NCI-H524 treated with DMSO at 0.1 percent for 48 hours (cell line): ENCODE measurements at regions not wholly inside any gene's neighbourhood (a gene's known extent, or its start where the extent isn't known, plus 50 kb on each side); places are given as distances from the start of the nearest gene placed in this dataset.
"Not testable (repeated sequence)": the region's sequence is repeated elsewhere in the genome, so short reads cannot be mapped to it uniquely, and the experiment has no call there.

Source experiments
- DNase-seq: peaks from one replicate; lab custom pipeline; 2025; lab: John Stamatoyannopoulos, UW

- no peak for DNase-seq
Observed at GRCh38 chr11:41713030-41713429, 253.6 kb upstream of the LRRC4C start.

GRCh38 chr11:41714101-41714500 lies 254.6 kb upstream of the LRRC4C start:
- DNase-seq, result no peak

GRCh38 chr11:41716862-41717261 lies 257.4 kb upstream of the LRRC4C start:
- DNase-seq, result no peak

DNA sequence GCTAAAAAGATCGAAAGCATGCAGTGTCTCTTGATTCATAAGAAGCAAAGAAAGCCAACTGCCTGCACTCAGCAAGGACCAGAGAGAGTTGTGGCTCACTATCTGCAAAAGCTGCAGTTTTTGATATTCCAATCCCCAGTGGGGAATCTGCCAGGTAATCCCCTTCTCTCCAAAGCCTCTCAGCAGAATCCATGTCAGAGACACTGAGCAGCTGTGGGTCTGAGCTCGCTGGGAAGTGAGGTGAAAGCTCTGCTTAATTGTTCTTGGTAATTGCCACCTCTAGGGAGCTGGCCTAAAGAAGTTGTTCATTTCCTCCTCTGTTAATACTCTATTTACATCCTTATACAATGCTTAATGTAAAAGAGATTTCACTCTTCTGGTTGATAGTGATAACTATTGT lies 261.3 kb upstream of the LRRC4C start:
- DNase-seq, result no peak

- not testable (repeated sequence) for DNase-seq
Observed at GRCh38 chr11:41728161-41728560, 268.7 kb upstream of the LRRC4C start.

DNA sequence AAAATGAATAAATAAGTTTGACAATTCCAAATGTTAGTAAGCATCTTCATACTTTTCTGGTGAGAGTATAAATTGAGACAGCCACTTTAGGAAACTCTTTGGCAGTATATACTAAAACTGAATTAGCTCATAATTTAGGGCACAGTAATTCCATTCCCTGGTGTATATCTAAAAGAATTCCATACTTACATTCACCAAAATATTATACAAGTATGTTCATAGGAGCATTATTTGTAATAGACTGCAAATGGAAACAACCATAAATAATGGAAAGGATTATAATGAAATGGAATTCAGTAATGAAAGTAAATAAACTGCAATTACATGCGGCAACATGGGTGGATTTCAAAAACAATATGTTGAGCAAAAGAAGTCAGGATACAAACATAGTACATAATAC lies 315.8 kb upstream of the LRRC4C start:
- no peak for DNase-seq

DNA sequence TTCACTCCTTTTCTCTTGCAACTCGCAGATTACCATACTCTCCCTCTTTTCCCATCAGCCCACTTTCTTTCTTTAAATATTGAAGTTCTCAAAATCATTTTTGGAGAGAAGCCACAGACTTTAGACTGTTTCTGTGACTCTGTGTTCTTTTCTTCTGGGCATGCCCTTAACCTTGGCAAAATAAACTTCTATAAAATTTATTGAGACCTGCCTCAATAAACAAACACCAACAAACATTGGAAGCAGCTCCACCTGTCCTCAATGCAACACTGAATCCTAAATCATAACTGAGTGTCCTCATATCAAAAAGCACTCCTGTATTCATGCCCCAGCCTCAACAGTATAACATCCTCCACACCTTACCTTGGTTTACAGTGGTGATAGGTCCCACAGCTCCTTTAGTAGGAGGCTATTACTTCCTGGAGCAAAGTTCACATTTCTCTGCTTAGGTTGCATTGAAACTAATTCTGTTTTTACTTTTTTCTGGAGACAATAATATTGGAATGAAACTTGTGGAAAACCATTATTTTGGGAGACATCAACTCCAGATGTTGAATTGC lies 320.0 kb upstream of the LRRC4C start:
- DNase-seq, result no peak

- no peak for DNase-seq
Observed at GRCh38 chr11:41781441-41781840, 322.0 kb upstream of the LRRC4C start.

GRCh38 chr11:41784513-41785335 lies 325.3 kb upstream of the LRRC4C start:
- DNase-seq, result no peak

- DNase-seq, result no peak
Observed at GRCh38 chr11:41786087-41786486, 326.6 kb upstream of the LRRC4C start.

DNA sequence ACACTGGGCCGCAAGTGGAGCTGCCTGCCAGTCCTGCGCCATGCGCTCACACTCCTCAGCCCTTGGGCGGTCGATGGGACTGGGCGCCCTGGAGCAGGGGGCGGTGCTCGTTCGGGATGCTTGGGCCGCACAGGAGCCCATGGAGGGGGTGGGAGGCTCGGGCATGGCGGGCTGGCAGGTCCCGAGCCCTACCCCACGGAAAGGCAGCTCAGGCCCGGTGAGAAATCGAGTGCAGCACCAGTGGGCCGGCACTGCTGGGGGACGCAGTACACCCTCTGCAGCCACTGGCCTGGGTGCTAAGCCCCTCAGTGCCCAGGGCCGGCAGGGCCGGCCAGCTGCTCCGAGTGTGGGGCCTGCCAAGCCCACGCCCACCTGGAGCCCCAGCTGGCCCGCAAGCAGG lies 328.7 kb upstream of the LRRC4C start:
- no peak for DNase-seq

DNA sequence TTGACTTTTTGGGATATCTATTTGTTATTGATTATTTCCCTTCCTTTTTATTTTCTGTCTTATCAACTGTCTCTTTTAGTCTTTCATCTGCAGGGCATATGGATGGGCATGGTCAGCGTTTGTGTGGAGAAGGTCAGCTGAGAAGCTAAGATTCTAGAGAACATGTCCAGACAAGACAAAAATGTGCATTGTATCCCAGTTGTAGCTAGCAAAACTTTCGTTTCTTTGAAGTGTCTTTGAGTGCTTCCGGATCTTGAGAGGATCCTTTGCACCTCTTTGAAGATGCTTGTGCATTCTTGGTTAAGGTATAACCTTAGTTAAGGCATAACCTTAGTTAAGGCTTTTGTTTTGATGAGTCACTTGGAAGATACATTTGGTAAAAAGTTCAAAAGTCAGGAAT lies 329.9 kb upstream of the LRRC4C start:
- DNase-seq, result no peak

DNA sequence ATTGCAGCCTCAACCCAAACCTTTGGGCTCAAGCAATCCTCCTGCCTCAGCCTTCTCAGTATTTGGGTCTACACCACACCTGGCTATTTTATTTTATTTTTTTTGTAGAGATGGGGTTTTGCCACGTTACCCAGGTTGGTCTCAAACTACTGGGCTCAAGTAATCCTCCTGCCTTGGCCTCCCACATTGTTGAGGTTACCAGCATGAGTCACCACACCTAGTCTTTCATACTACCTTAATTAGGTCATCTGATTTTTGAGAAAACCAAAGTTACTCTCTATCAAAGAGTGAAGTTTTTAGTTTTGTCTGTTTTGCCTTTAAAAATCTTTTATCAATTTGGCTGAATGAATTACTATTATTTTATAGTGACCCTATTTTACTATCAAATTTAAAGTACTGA lies 335.6 kb upstream of the LRRC4C start:
- DNase-seq, result no peak

GRCh38 chr11:41799754-41800153 lies 340.3 kb upstream of the LRRC4C start:
- DNase-seq, result no peak

DNA sequence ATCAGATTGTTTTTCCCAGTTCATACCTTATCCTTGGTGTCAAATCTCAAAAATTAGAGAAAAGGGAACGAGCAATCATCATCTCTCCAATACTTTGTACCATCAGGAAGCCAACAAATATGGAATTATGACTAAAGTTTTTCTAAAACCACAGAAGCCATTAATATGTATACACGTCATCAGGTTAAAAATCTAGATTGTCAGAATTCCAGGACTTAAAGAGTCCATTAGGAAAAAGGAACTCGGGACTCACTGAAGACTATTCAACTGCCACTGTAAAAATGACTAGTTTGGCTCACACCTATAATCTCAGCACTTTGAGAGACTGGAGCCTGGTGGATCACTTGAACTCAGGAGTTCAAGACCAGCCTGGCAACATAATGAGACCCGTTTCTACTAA lies 344.4 kb upstream of the LRRC4C start:
- DNase-seq, result no peak

DNA sequence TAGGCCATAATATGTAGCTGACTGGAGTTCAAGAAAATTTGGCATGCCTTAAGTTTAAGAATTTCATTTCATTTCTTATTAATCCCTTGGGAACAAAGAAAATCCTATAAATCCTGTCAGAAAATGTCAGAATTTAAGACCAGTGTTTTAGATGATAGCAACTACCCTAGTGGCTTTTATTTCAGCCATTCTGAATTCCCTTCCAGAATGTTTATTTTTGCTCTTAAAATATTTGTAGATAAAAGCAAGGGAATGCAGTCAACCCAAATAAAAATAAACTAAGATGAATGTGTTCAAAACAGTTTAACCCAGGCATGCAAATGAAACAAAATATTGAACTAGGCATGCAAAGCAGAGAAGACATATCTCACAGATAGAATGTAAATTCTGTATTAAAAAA lies 356.9 kb upstream of the LRRC4C start:
- DNase-seq, result no peak

- DNase-seq, result not testable (repeated sequence)
Observed at GRCh38 chr11:41824287-41824686, 364.8 kb upstream of the LRRC4C start.

DNA sequence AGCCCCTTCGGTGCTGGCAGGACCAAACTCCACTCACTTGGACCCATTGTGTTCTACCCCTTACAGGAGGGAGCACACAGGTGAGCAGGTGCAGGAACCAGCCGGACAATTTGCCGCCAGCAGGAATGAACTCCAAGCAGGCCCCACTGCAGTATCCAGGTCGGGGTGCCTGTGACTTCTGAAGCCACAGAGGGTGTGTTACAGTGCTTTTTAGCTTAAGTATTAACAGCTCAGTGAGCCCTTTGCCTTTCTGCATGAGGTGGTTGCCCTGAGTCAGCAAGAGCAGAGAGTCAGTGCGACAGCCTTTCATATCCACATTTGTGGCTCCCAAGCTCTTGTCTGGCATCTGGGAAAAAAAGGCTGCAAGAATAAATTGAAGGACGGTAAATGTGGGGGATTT lies 366.6 kb upstream of the LRRC4C start:
- no peak for DNase-seq

DNA sequence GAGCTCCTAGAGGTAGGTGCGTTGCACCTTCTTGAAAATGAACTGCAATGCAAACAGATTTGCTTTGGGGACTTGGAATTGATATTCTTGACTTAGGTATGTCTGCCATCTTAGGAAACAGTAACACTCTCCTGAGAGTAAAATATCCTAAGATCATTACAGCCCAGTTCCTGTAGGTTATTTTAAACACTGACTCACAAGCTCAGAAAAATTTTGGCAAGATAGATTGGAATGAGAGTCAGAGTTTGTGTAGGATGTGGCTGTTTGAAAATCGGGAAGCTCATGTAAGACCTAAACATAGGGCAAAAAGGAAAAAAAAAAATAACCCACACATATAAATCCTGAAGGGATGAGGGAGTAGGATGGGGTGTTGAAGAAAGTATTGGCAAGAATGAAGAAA lies 377.0 kb upstream of the LRRC4C start:
- no peak for DNase-seq

DNA sequence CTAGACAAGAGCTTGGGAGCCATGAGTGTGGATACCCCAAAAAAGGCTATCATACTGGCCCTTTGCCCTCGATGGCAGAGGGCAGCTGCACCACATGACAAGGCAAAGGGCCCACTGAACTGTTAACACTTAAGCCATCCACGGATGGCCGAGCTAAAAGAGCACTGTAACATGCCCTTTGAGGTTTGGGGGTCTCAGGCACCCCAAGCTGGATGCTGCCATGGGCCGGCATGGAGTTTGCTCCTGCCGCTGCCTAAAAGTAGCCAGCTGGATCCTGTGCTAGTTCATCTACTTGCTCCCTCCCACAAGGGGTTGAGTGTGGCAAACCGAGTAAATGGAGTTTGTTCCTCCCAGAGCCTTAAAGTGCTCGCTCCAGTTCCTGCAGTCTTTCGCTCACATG lies 383.2 kb upstream of the LRRC4C start:
- no peak for DNase-seq

- no peak for DNase-seq
Observed at GRCh38 chr11:41845066-41845465, 385.6 kb upstream of the LRRC4C start.

DNA sequence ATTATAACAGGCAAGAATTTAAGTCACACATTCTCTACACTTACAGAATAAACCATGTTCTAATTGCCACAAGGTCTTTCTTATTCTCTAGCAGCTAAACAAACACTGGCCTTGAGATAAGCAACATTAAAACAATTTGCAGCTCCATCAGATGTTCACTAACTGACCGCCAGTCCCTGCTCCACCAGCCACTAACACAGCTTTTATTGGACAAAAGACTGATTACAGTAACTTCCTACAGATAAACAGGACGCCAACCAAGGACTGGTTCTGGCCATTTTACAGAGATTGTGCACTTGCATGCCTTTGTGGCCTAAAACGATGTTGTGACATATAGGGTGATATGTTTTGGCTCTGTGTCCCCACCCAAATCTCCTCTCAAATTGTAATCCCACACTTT lies 388.9 kb upstream of the LRRC4C start:
- DNase-seq, result no peak

DNA sequence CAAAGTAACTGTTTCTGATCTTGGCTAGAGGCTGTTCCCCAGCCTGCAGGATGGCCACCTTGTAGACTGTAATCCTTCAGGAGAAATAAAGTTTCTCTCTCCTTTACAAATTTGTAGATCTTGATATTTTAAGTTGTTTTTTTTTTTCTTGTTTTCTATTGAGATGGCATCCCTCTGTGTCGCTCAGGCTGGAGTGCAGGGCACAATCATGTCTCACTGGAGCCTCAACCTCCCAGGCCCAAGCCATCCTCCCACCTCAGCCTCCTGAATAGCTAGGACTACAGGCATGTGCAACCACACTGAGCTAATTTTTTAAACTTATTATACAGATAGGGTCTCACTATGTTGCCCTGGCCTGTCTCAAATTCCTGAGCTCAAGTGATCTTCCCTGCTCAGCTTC lies 389.8 kb upstream of the LRRC4C start:
- DNase-seq, result no peak

GRCh38 chr11:41851743-41852142 lies 392.3 kb upstream of the LRRC4C start:
- DNase-seq, result no peak
